H9 (cell line): ENCODE measurements at regions not wholly inside any gene's neighbourhood (a gene's known extent, or its start where the extent isn't known, plus 50 kb on each side); places are given as distances from the start of the nearest gene placed in this dataset.

Experiments
- DNase-seq: peaks from one replicate; pipeline ENCODE4 v3.0.0-alpha.2; 2017
- H2AFZ ChIP-seq: one replicate; pipeline ENCODE4 v1.6.1; 2013; ENCODE audit warnings: mild to moderate bottlenecking, low read length, control low read depth, moderate library complexity
- H2AK5ac ChIP-seq: 2 replicates; pipeline ENCODE4 v1.6.1; 2013; ENCODE audit warnings: low read length, control low read depth, mixed read lengths; ENCODE audit not compliant: insufficient read length
- H2BK120ac ChIP-seq: one replicate; pipeline ENCODE4 v1.6.1; 2013; ENCODE audit warnings: low read depth, mild to moderate bottlenecking, low read length, control low read depth, inconsistent platforms; ENCODE audit not compliant: poor library complexity, severe bottlenecking
- H2BK12ac ChIP-seq: 2 replicates; pipeline ENCODE4 v1.6.1; 2013; ENCODE audit warnings: low read length, control low read depth, mixed read lengths, low read depth; ENCODE audit not compliant: insufficient read length
- H2BK15ac ChIP-seq: 2 replicates; pipeline ENCODE4 v1.6.1; 2013; ENCODE audit warnings: low read depth, low read length, control low read depth
- H2BK20ac ChIP-seq: one replicate; pipeline ENCODE4 v1.6.1; 2013; ENCODE audit warnings: low read depth, mild to moderate bottlenecking, low read length, control low read depth, inconsistent platforms; ENCODE audit not compliant: poor library complexity, severe bottlenecking
- H2BK5ac ChIP-seq: 2 replicates; pipeline ENCODE4 v1.6.1; 2013; ENCODE audit warnings: low read length, control low read depth, mixed read lengths; ENCODE audit not compliant: insufficient read length
- H3K14ac ChIP-seq: 2 replicates; pipeline ENCODE4 v1.6.1; 2013; ENCODE audit warnings: low read length, control low read depth; ENCODE audit not compliant: insufficient read depth
- H3K18ac ChIP-seq: 2 replicates; pipeline ENCODE4 v1.6.1; 2013; ENCODE audit warnings: low read depth, mild to moderate bottlenecking, mixed read lengths, low read length, control low read depth; ENCODE audit not compliant: insufficient read length
- H3K23ac ChIP-seq: 2 replicates; pipeline ENCODE4 v1.6.1; 2013; ENCODE audit warnings: low read length, control low read depth, mixed read lengths, low read depth; ENCODE audit not compliant: insufficient read length
- H3K23me2 ChIP-seq: 2 replicates; pipeline ENCODE4 v1.6.1; 2013; ENCODE audit warnings: low read depth, mild to moderate bottlenecking, mixed read lengths, low read length, control low read depth; ENCODE audit not compliant: insufficient read length, poor library complexity, severe bottlenecking
- H3K27ac ChIP-seq: 2 replicates; pipeline ENCODE4 v1.5.1; 2013; ENCODE audit warnings: low read length, control low read depth, mixed read lengths, low read depth; ENCODE audit not compliant: insufficient read length
- H3K27me3 ChIP-seq: 2 replicates; pipeline ENCODE4 v1.6.1; 2013; ENCODE audit warnings: low read length, control low read depth, inconsistent platforms; ENCODE audit not compliant: insufficient read depth
- H3K4ac ChIP-seq: 2 replicates; pipeline ENCODE4 v1.6.1; 2013; ENCODE audit warnings: low read depth, mild to moderate bottlenecking, control low read depth, inconsistent platforms, low read length, moderate library complexity
- H3K4me1 ChIP-seq: 2 replicates; pipeline ENCODE4 v1.6.1; 2013; ENCODE audit warnings: low read length, control low read depth, inconsistent platforms; ENCODE audit not compliant: insufficient read depth
- H3K4me2 ChIP-seq: 2 replicates; pipeline ENCODE4 v1.6.1; 2013; ENCODE audit warnings: low read length, control low read depth, mixed read lengths; ENCODE audit not compliant: insufficient read length, insufficient read depth
- H3K56ac ChIP-seq: 2 replicates; pipeline ENCODE4 v1.6.1; 2013; ENCODE audit warnings: low read depth, mild to moderate bottlenecking, mixed read lengths, low read length, control low read depth; ENCODE audit not compliant: insufficient read length
- H3K79me1 ChIP-seq: 2 replicates; pipeline ENCODE4 v1.6.1; 2013; ENCODE audit warnings: low read depth, mild to moderate bottlenecking, moderate library complexity, low read length, control low read depth, inconsistent platforms; ENCODE audit not compliant: insufficient read depth, poor library complexity, severe bottlenecking
- H3K79me2 ChIP-seq: 2 replicates; pipeline ENCODE4 v1.6.1; 2013; ENCODE audit warnings: low read length, control low read depth, inconsistent platforms; ENCODE audit not compliant: insufficient read depth
- H3K9ac ChIP-seq: 2 replicates; pipeline ENCODE4 v1.6.1; 2013; ENCODE audit warnings: low read length, control low read depth, mixed read lengths; ENCODE audit not compliant: insufficient read length; ENCODE audit errors: extremely low read depth
- H3K9me3 ChIP-seq: one replicate; pipeline ENCODE4 v1.6.1; 2013; ENCODE audit warnings: low read depth, low read length, inconsistent platforms; ENCODE audit not compliant: control insufficient read depth
- H3T11ph ChIP-seq: one replicate; pipeline ENCODE4 v1.6.1; 2013; ENCODE audit warnings: mild to moderate bottlenecking, low read length, control low read depth, inconsistent platforms
- H4K20me1 ChIP-seq: one replicate; pipeline ENCODE4 v1.6.1; 2013; ENCODE audit not compliant: control insufficient read depth, insufficient read length, insufficient read depth
- H4K5ac ChIP-seq: 2 replicates; pipeline ENCODE4 v1.6.1; 2013; ENCODE audit warnings: low read depth, mild to moderate bottlenecking, mixed read lengths, low read length, control low read depth; ENCODE audit not compliant: insufficient read length
- H4K8ac ChIP-seq: replicated peaks from 2 replicates; pipeline ENCODE4 v1.6.1; 2013; ENCODE audit warnings: low read length, control low read depth, mixed read lengths, low read depth; ENCODE audit not compliant: insufficient read length
- H4K91ac ChIP-seq: 2 replicates; pipeline ENCODE4 v1.6.1; 2013; ENCODE audit warnings: low read depth, mild to moderate bottlenecking, moderate library complexity, mixed read lengths, low read length, control low read depth; ENCODE audit not compliant: insufficient read length
- H3K27ac Mint-ChIP-seq, 3 experiments: 2 replicates in 2 of 3; 3 replicates in 1 of 3; pipeline ENCODE4 v1.8.0; 2020 to 2021; ENCODE audit warnings: mixed read lengths in 3 of 3, mild to moderate bottlenecking in 1 of 3, moderate library complexity in 1 of 3
- H3K27me3 Mint-ChIP-seq: 2 replicates; pipeline ENCODE4 v1.8.0; 2021; ENCODE audit warnings: low read depth, mild to moderate bottlenecking, moderate library complexity, mixed read lengths
- H3K36me3 Mint-ChIP-seq, 3 experiments: 2 replicates in 2 of 3; 3 replicates in 1 of 3; pipeline ENCODE4 v1.8.0; 2020 to 2021; ENCODE audit warnings: low read depth in 3 of 3, mixed read lengths in 3 of 3; ENCODE audit not compliant: insufficient read depth in 1 of 3
- H3K4me1 Mint-ChIP-seq, 2 experiments: 2 replicates each; pipeline ENCODE4 v1.8.0; 2020; ENCODE audit warnings: mixed read lengths in 2 of 2
- H3K4me3 Mint-ChIP-seq, 2 experiments: 2 replicates in 1 of 2; 3 replicates in 1 of 2; pipeline ENCODE4 v1.8.0; 2020 to 2021; ENCODE audit warnings: mild to moderate bottlenecking in 2 of 2, mixed read lengths in 2 of 2, moderate library complexity in 1 of 2
- H3K9me3 Mint-ChIP-seq, 2 experiments: 2 replicates in 1 of 2; 3 replicates in 1 of 2; pipeline ENCODE4 v1.8.0; 2020; ENCODE audit warnings: mild to moderate bottlenecking in 2 of 2, mixed read lengths in 2 of 2, moderate library complexity in 1 of 2
- WGBS: extraction: QIAGEN DNeasy Blood & Tissue Kit; methylation state at CpG from one replicate; pipeline ENCODE4 v1.1.7; 2013; ENCODE audit warnings: missing lambda C conversion rate, low lambda C conversion rate, mixed read lengths; ENCODE audit not compliant: insufficient read length; ENCODE audit errors: extremely low coverage; 5-methylcytosine and 5-hydroxymethylcytosine counted together
- TF ChIP-seq, protein P1 (sequence below): fragments of 200-600 bp; sonication (generic); conservative IDR thresholded peaks from 3 replicates; pipeline ENCODE4 v1.8.0; 2021; ENCODE audit warnings: antibody characterized with exemption, mild to moderate bottlenecking

DNA sequence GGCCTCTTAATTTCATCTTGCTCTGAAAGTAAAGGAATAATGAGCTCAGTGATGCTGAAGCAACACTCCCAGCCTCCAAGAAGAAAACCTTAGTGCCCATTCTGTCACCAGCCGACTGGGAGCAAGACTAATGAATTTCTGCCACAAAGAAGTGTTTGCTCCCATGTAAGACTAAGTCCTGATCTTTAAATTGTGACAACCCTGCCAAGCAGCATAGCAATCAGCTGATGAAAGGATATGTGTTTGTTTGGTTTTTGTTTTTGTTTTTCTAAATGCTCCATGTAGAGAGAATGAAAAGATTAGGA lies 113.7 kb upstream of the PALMD start:
- H2BK15ac ChIP-seq = no peak overlapping the region
- Mint-ChIP-seq H3K27ac (peak overlapping the region in 2 of 3 experiments; percentile 82 to 88; a peak in 4 of 7 replicates), H3K4me1 (peaks cover 31 to 32% of the 10 kb centered on the region in 2 experiments), H3K27me3 (no peaks in the 10 kb centered on the region), H3K9me3 (peaks cover 0 to 2% of the 10 kb centered on the region in 2 experiments; a peak in 1 of 5 replicates), H3K36me3 (0 out of 7 replicates have a peak, but pooled peaks cover 0 to 1% (median 0%) of the 10 kb centered on the region in 3 experiments), H3K4me3 (no peak overlapping the region)
- no peaks in the 10 kb centered on the region for H3K27me3 ChIP-seq
- H3K23me2 ChIP-seq = no peaks in the 10 kb centered on the region
- H4K91ac ChIP-seq = no peak overlapping the region
- H3K23ac ChIP-seq = no peak overlapping the region
- no peak overlapping the region for H4K5ac ChIP-seq
- no peaks in the 10 kb centered on the region for H4K20me1 ChIP-seq
- TF ChIP-seq, protein P1, sequence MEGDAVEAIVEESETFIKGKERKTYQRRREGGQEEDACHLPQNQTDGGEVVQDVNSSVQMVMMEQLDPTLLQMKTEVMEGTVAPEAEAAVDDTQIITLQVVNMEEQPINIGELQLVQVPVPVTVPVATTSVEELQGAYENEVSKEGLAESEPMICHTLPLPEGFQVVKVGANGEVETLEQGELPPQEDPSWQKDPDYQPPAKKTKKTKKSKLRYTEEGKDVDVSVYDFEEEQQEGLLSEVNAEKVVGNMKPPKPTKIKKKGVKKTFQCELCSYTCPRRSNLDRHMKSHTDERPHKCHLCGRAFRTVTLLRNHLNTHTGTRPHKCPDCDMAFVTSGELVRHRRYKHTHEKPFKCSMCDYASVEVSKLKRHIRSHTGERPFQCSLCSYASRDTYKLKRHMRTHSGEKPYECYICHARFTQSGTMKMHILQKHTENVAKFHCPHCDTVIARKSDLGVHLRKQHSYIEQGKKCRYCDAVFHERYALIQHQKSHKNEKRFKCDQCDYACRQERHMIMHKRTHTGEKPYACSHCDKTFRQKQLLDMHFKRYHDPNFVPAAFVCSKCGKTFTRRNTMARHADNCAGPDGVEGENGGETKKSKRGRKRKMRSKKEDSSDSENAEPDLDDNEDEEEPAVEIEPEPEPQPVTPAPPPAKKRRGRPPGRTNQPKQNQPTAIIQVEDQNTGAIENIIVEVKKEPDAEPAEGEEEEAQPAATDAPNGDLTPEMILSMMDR = no peak
- no peak overlapping the region for H2BK20ac ChIP-seq
- H2BK120ac ChIP-seq = no peak overlapping the region
- no peak overlapping the region for H2AFZ ChIP-seq
- no peak overlapping the region for H3K18ac ChIP-seq
- H3K9ac ChIP-seq = no peak overlapping the region
- no peak for DNase-seq
- H3K4me1 ChIP-seq = no peaks in the 10 kb centered on the region
- no peak overlapping the region for H3K14ac ChIP-seq
- H4K8ac ChIP-seq = no peak overlapping the region
- no peak overlapping the region for H3K4me2 ChIP-seq
- H3K9me3 ChIP-seq = no peaks in the 10 kb centered on the region
- H3K56ac ChIP-seq = no peak overlapping the region
- H3K79me1 ChIP-seq = no peaks in the 10 kb centered on the region
- H3K79me2 ChIP-seq = no peaks in the 10 kb centered on the region
- H2BK12ac ChIP-seq = no peak overlapping the region
- WGBS = no CpG with 5 or more reads among the region's 1 CpG
- H3K27ac ChIP-seq = no peak overlapping the region
- H3T11ph ChIP-seq = no peak overlapping the region
- H2AK5ac ChIP-seq = no peak overlapping the region
- H2BK5ac ChIP-seq = no peak overlapping the region
- no peak overlapping the region for H3K4ac ChIP-seq
